ENCODE measurements at regions not wholly inside any gene's neighbourhood (a gene's known extent, or its start where the extent isn't known, plus 50 kb on each side); places are given as distances from the start of the nearest gene placed in this dataset. TPM values are rescaled to one million over a fixed set of nuclear protein-coding genes. Genes with fewer than 3 reads are reported as not detected.

- Mint-ChIP-seq H3K27me3 (no peaks in the 10 kb centered on the region), H3K36me3 (no peaks in the 10 kb centered on the region), H3K4me3 (no peak overlapping the region), H3K4me1 (ENCODE audit: unreplicated experiment) (peaks cover 17% of the 10 kb centered on the region), H3K9me3 (no peaks in the 10 kb centered on the region), H3K27ac (no peak overlapping the region)
- TF ChIP-seq, protein P1, sequence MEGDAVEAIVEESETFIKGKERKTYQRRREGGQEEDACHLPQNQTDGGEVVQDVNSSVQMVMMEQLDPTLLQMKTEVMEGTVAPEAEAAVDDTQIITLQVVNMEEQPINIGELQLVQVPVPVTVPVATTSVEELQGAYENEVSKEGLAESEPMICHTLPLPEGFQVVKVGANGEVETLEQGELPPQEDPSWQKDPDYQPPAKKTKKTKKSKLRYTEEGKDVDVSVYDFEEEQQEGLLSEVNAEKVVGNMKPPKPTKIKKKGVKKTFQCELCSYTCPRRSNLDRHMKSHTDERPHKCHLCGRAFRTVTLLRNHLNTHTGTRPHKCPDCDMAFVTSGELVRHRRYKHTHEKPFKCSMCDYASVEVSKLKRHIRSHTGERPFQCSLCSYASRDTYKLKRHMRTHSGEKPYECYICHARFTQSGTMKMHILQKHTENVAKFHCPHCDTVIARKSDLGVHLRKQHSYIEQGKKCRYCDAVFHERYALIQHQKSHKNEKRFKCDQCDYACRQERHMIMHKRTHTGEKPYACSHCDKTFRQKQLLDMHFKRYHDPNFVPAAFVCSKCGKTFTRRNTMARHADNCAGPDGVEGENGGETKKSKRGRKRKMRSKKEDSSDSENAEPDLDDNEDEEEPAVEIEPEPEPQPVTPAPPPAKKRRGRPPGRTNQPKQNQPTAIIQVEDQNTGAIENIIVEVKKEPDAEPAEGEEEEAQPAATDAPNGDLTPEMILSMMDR (conservative IDR thresholded peaks at IDR 0.05), result no peak
- DNase-seq (ENCODE audit: extremely low spot score, unreplicated experiment), result no peak
Observed at GRCh38 chr13:99619207-99619606, 117.9 kb downstream of the TM9SF2 start.

GRCh38 chr13:99617474-99618255 lies 116.4 kb downstream of the TM9SF2 start:
- H3K4me1 Mint-ChIP-seq (ENCODE audit: unreplicated experiment), result peaks cover 25% of the 10 kb centered on the region
- H3K36me3 Mint-ChIP-seq, result no peaks in the 10 kb centered on the region
- TF ChIP-seq, protein P1 (conservative IDR thresholded peaks at IDR 0.05), result peak; percentile 91
- H3K27me3 Mint-ChIP-seq, result no peaks in the 10 kb centered on the region
- no peak overlapping the region for H3K27ac Mint-ChIP-seq
- DNase-seq (ENCODE audit: extremely low spot score, unreplicated experiment), result no peak
- no peaks in the 10 kb centered on the region for H3K9me3 Mint-ChIP-seq
- peak overlapping the region; percentile 41 for H3K4me3 Mint-ChIP-seq

DNA sequence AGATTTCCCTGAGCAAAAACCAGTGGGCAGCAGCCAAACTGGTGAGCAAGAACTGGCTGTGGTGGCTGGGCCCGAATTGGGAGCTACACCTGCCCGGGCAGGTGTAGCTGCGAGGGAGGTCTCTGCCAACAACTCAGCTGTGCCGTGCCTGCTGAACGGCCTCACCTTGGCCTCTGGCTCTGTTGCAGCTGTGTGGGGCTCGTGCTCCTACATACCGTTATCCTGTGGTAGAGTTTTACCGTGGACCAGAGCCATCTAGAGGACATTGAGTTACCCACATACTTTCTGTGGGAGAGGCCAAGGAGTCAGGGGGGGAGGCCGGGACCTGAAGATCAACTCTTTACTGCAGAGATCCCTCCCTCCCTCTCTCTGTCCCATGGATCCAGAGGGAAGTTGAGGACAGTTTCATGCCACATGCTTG lies 113.2 kb downstream of the TM9SF2 start:
- no peak for DNase-seq (ENCODE audit: extremely low spot score, unreplicated experiment)
- Mint-ChIP-seq H3K27me3 (no peaks in the 10 kb centered on the region), H3K4me1 (ENCODE audit: unreplicated experiment) (peaks cover 32% of the 10 kb centered on the region), H3K27ac (no peak overlapping the region), H3K9me3 (no peaks in the 10 kb centered on the region), H3K4me3 (no peak overlapping the region), H3K36me3 (no peaks in the 10 kb centered on the region)
- TF ChIP-seq, protein P1 (conservative IDR thresholded peaks at IDR 0.05), result no peak

Small RNA genes lying in the stretch of these regions (microRNA-seq; reads per million reads assigned to microRNA genes)
- not detected for gene MIR4306
